ENCODE measurements at regions not wholly inside any gene's neighbourhood (a gene's known extent, or its start where the extent isn't known, plus 50 kb on each side); places are given as distances from the start of the nearest gene placed in this dataset.

- DNase-seq (no peak), ATAC-seq (no peak)
- H3K27ac Mint-ChIP-seq: no peak overlapping the region
- no peaks in the 10 kb centered on the region for H3K36me3 ChIP-seq (ENCODE audit: control insufficient read depth in 2 of 3, insufficient read depth in 3 of 3, low read length in 3 of 3)
- H3K27me3 ChIP-seq (ENCODE audit: control insufficient read depth in 2 of 2, insufficient read depth in 2 of 2, low read length in 2 of 2): no peaks in the 10 kb centered on the region
- intact Hi-C loops (cut with micrococcal nuclease): no loop called here
- H3K9me3 ChIP-seq (ENCODE audit: control insufficient read depth in 2 of 3, low read length in 3 of 3): no peaks in the 10 kb centered on the region
- H3K4me1 Mint-ChIP-seq: peaks cover 0 to 1% (median 0%) of the 10 kb centered on the region in 7 donors
- no peak overlapping the region for H3K27ac ChIP-seq (ENCODE audit: low read depth, low read length)
- H3K27me3 Mint-ChIP-seq: peaks cover 0 to 9% (median 5%) of the 10 kb centered on the region in 5 donors
- no peaks in the 10 kb centered on the region for H3K4me1 ChIP-seq (ENCODE audit: control insufficient read depth in 2 of 2, insufficient read depth in 2 of 2, low read length in 2 of 2)
- no peak overlapping the region for H3K4me3 Mint-ChIP-seq
- POLR2A ChIA-PET: no interaction called here
- H3K36me3 Mint-ChIP-seq: no peaks in the 10 kb centered on the region
- no peak overlapping the region for H3K4me3 ChIP-seq (ENCODE audit: low read length)
- H3K9me3 Mint-ChIP-seq: peaks cover 0 to 5% (median 0%) of the 10 kb centered on the region in 11 donors
- CTCF ChIA-PET: no interaction called here
Measured at GRCh38 chr13:104967836-104968630, 1567.4 kb downstream of the EFNB2 start.

- H3K27ac ChIP-seq (ENCODE audit: low read depth, low read length): no peak overlapping the region
- Mint-ChIP-seq H3K36me3 (no peaks in the 10 kb centered on the region), H3K4me3 (no peak overlapping the region), H3K9me3 (peaks cover 0 to 5% (median 0%) of the 10 kb centered on the region in 11 donors), H3K4me1 (peaks cover 0 to 1% (median 0%) of the 10 kb centered on the region in 7 donors), H3K27me3 (peaks cover 0 to 9% (median 5%) of the 10 kb centered on the region in 5 donors), H3K27ac (no peak overlapping the region)
- no peaks in the 10 kb centered on the region for H3K27me3 ChIP-seq (ENCODE audit: control insufficient read depth in 2 of 2, insufficient read depth in 2 of 2, low read length in 2 of 2)
- ATAC-seq (no peak), DNase-seq (no peak)
- ChIA-PET POLR2A (no interaction called here), CTCF (no interaction called here)
- intact Hi-C loops (cut with micrococcal nuclease): no loop called here
- H3K36me3 ChIP-seq (ENCODE audit: control insufficient read depth in 2 of 3, insufficient read depth in 3 of 3, low read length in 3 of 3): no peaks in the 10 kb centered on the region
- no peak overlapping the region for H3K4me3 ChIP-seq (ENCODE audit: low read length)
- no peaks in the 10 kb centered on the region for H3K9me3 ChIP-seq (ENCODE audit: control insufficient read depth in 2 of 3, low read length in 3 of 3)
- H3K4me1 ChIP-seq (ENCODE audit: control insufficient read depth in 2 of 2, insufficient read depth in 2 of 2, low read length in 2 of 2): no peaks in the 10 kb centered on the region
Measured at GRCh38 chr13:104967376-104967775, 1568.1 kb downstream of the EFNB2 start.

DNA sequence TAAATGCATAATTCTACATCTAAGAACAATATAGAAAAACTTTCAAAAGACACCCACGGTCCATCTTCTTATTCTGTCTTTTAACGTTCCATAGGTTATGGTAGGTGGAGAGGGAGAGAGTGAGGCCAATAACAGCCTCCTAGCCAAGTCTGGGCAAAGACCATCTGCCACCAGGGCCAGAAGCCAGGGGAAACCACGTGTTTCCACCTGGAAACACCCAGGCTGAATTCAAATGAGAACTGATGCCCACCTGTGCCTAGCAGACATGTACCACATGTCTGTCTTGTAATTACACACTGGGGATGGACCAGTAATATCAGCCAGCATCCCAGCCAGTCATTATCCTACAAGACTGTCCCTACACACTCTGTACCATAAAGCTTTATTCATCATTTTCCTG, 1573.1 kb downstream of the EFNB2 start:
- H3K36me3 Mint-ChIP-seq: no peaks in the 10 kb centered on the region
- Histone ChIP-seq H3K4me3 (ENCODE audit: low read length) (no peak overlapping the region), H3K36me3 (ENCODE audit: control insufficient read depth in 2 of 3, insufficient read depth in 3 of 3, low read length in 3 of 3) (no peaks in the 10 kb centered on the region), H3K9me3 (ENCODE audit: control insufficient read depth in 2 of 3, low read length in 3 of 3) (no peaks in the 10 kb centered on the region), H3K27me3 (ENCODE audit: control insufficient read depth in 2 of 2, insufficient read depth in 2 of 2, low read length in 2 of 2) (no peaks in the 10 kb centered on the region), H3K4me1 (ENCODE audit: control insufficient read depth in 2 of 2, insufficient read depth in 2 of 2, low read length in 2 of 2) (no peaks in the 10 kb centered on the region), H3K27ac (ENCODE audit: low read depth, low read length) (no peak overlapping the region)
- H3K27me3 Mint-ChIP-seq: peaks cover 0 to 12% (median 5%) of the 10 kb centered on the region in 5 donors
- peaks cover 0 to 1% (median 0%) of the 10 kb centered on the region in 7 donors for H3K4me1 Mint-ChIP-seq
- ATAC-seq (no peak), DNase-seq (no peak)
- no peak overlapping the region for H3K27ac Mint-ChIP-seq
- H3K4me3 Mint-ChIP-seq: no peak overlapping the region
- intact Hi-C loops (cut with micrococcal nuclease): no loop called here
- ChIA-PET CTCF (no interaction called here), POLR2A (no interaction called here)
- peaks cover 0 to 14% (median 3%) of the 10 kb centered on the region in 11 donors for H3K9me3 Mint-ChIP-seq

DNA sequence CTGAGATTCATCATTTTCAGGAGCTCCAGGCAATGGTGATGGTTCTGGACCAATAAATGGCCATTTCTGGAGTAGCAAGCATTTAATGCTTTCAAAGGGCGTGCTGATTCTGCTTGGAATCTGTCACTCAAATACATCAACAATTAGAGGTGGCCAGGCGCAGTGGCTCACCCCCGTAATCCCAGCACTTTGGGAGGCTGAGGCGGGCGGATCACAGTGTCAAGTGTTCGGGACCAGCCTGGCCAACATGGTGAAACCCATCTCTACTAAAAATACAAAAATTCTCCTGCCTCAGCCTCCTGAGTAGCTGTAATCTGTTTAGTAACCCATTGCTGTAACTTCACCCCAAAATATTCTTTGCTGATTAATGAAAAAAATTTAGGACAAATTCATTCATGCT, 1574.2 kb downstream of the EFNB2 start:
- H3K27me3 ChIP-seq (ENCODE audit: control insufficient read depth in 2 of 2, insufficient read depth in 2 of 2, low read length in 2 of 2): no peaks in the 10 kb centered on the region
- H3K27ac ChIP-seq (ENCODE audit: low read depth, low read length): no peak overlapping the region
- no peak for DNase-seq
- H3K36me3 Mint-ChIP-seq: no peaks in the 10 kb centered on the region
- CTCF ChIA-PET: no interaction called here
- no peaks in the 10 kb centered on the region for H3K36me3 ChIP-seq (ENCODE audit: control insufficient read depth in 2 of 3, insufficient read depth in 3 of 3, low read length in 3 of 3)
- peaks cover 0 to 14% (median 3%) of the 10 kb centered on the region in 11 donors for H3K9me3 Mint-ChIP-seq
- no peak for ATAC-seq
- intact Hi-C loops (cut with micrococcal nuclease): no loop called here
- H3K4me1 ChIP-seq (ENCODE audit: control insufficient read depth in 2 of 2, insufficient read depth in 2 of 2, low read length in 2 of 2): no peaks in the 10 kb centered on the region
- H3K4me1 Mint-ChIP-seq: peaks cover 0 to 1% (median 0%) of the 10 kb centered on the region in 7 donors
- H3K27ac Mint-ChIP-seq: no peak overlapping the region
- H3K4me3 ChIP-seq (ENCODE audit: low read length): no peak overlapping the region
- H3K9me3 ChIP-seq (ENCODE audit: control insufficient read depth in 2 of 3, low read length in 3 of 3): no peaks in the 10 kb centered on the region
- H3K4me3 Mint-ChIP-seq: no peak overlapping the region
- POLR2A ChIA-PET: no interaction called here
- H3K27me3 Mint-ChIP-seq: peaks cover 0 to 12% (median 5%) of the 10 kb centered on the region in 5 donors

DNA sequence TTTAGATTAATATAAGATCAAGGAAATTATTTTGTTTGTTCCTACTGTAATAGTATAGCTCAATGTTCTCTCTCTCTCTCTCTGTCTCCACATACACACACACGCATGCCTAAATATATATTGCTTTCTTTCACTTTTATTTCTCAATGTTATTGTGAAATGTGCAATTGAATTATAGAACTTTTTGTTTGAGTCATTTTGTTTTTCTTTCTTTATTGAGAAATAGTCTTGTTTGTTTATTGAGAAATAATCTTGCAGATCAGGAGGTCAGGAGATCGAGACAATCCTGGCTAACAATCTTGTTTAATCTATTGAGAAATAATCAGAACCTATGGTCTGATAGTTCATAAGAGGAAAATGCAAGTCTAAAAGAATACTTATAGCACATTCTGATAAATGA, 1581.3 kb downstream of the EFNB2 start:
- POLR2A ChIA-PET: no interaction called here
- no peaks in the 10 kb centered on the region for H3K9me3 ChIP-seq (ENCODE audit: control insufficient read depth in 2 of 3, low read length in 3 of 3)
- no peaks in the 10 kb centered on the region for H3K27me3 Mint-ChIP-seq
- H3K27ac Mint-ChIP-seq: no peak overlapping the region
- no peak for DNase-seq
- H3K27ac ChIP-seq (ENCODE audit: low read depth, low read length): no peak overlapping the region
- CTCF ChIA-PET: no interaction called here
- no peak for ATAC-seq
- H3K4me1 Mint-ChIP-seq: no peaks in the 10 kb centered on the region
- H3K36me3 Mint-ChIP-seq: no peaks in the 10 kb centered on the region
- H3K4me1 ChIP-seq (ENCODE audit: control insufficient read depth in 2 of 2, insufficient read depth in 2 of 2, low read length in 2 of 2): no peaks in the 10 kb centered on the region
- H3K4me3 ChIP-seq (ENCODE audit: low read length): no peak overlapping the region
- intact Hi-C loops (cut with micrococcal nuclease): no loop called here
- H3K9me3 Mint-ChIP-seq: peaks cover 0 to 2% (median 0%) of the 10 kb centered on the region in 11 donors
- no peak overlapping the region for H3K4me3 Mint-ChIP-seq
- no peaks in the 10 kb centered on the region for H3K36me3 ChIP-seq (ENCODE audit: control insufficient read depth in 2 of 3, insufficient read depth in 3 of 3, low read length in 3 of 3)
- no peaks in the 10 kb centered on the region for H3K27me3 ChIP-seq (ENCODE audit: control insufficient read depth in 2 of 2, insufficient read depth in 2 of 2, low read length in 2 of 2)

GRCh38 chr13:104953588-104953987, 1581.9 kb downstream of the EFNB2 start:
- no peaks in the 10 kb centered on the region for H3K4me1 ChIP-seq (ENCODE audit: control insufficient read depth in 2 of 2, insufficient read depth in 2 of 2, low read length in 2 of 2)
- no peaks in the 10 kb centered on the region for H3K27me3 Mint-ChIP-seq
- ChIA-PET CTCF (no interaction called here), POLR2A (no interaction called here)
- H3K27ac Mint-ChIP-seq: no peak overlapping the region
- H3K4me3 ChIP-seq (ENCODE audit: low read length): no peak overlapping the region
- no peak for DNase-seq
- H3K27me3 ChIP-seq (ENCODE audit: control insufficient read depth in 2 of 2, insufficient read depth in 2 of 2, low read length in 2 of 2): no peaks in the 10 kb centered on the region
- no peaks in the 10 kb centered on the region for H3K36me3 Mint-ChIP-seq
- no peak overlapping the region for H3K4me3 Mint-ChIP-seq
- peaks cover 0 to 2% (median 0%) of the 10 kb centered on the region in 11 donors for H3K9me3 Mint-ChIP-seq
- no peak for ATAC-seq
- H3K27ac ChIP-seq (ENCODE audit: low read depth, low read length): no peak overlapping the region
- H3K9me3 ChIP-seq (ENCODE audit: control insufficient read depth in 2 of 3, low read length in 3 of 3): no peaks in the 10 kb centered on the region
- no peaks in the 10 kb centered on the region for H3K4me1 Mint-ChIP-seq
- intact Hi-C loops (cut with micrococcal nuclease): no loop called here
- H3K36me3 ChIP-seq (ENCODE audit: control insufficient read depth in 2 of 3, insufficient read depth in 3 of 3, low read length in 3 of 3): no peaks in the 10 kb centered on the region
